HG02885 (cell line): ENCODE measurements at regions not wholly inside any gene's neighbourhood (a gene's known extent, or its start where the extent isn't known, plus 50 kb on each side); places are given as distances from the start of the nearest gene placed in this dataset.

Experiments
- ATAC-seq: cut with Tn5 transposase; IDR thresholded peaks from one replicate; pipeline ENCODE4 v1.9.1; 2021; ENCODE audit warnings: mild to moderate bottlenecking; ENCODE audit not compliant: unreplicated experiment, poor library complexity

- no peak for ATAC-seq
These were observed 248.7 kb upstream of the PIK3C3 start for GRCh38 chr18:41706301-41706700.

DNA sequence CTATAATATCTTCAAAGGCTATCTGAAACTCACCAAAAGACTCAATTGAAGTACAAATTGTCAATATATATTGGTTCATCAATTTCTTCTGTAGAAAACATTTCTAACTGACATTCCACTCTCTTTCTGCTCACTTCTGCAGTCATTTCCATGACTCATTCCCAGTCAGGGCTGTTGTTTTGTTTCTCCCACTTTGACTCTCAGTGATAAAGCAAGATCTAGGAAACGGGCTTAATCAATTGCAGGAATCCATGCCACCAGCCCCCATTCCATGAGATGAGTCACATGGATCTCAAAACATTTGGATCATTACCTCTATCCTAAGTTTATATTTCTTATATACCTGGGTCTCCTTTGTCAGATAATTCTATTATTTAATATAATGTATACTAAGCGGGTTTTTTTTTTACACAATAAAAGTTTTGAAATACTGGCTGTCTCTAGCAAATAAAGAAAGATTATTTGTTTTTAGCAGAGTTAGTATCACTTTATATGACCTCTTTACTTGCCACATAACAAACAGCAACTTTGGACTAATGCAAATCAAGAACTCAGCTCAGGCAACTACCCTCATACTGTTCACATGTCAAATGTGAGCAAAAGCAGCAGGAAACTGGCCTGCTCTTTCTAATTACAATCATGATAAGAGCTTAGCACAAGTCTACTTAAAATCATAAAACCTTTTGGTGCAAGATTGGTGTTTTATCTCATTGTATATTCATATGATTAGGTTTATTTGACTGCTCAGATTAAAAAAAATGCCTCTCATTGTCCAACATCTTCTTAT lies 251.1 kb upstream of the PIK3C3 start:
- no peak for ATAC-seq

- no peak for ATAC-seq
These were observed 254.6 kb upstream of the PIK3C3 start for GRCh38 chr18:41700416-41700815.

- no peak for ATAC-seq
These were observed 259.6 kb upstream of the PIK3C3 start for GRCh38 chr18:41695441-41695840.

DNA sequence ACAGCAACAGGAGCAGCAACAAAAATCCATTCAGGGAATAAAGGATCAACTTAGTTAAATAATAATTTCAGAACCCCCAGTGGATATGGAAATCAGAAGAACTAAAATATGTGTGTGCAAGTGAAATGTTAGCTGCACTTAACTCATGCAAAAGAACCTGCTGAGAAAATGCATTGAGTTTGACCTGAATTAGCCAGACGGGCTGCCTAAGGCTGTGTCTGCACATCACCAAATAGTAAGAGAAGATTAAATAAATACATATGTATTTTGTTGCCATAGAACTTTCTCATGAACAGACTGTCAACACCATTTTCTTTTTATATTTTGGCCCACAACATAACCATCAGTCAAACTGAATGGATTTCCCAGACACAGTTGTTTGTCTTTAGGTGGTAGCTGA lies 262.0 kb upstream of the PIK3C3 start:
- no peak for ATAC-seq

GRCh38 chr18:41690332-41691127 lies 264.5 kb upstream of the PIK3C3 start:
- ATAC-seq = no peak

- no peak for ATAC-seq
These were observed 267.9 kb upstream of the PIK3C3 start for GRCh38 chr18:41687138-41687537.

- no peak for ATAC-seq
These were observed 273.7 kb upstream of the PIK3C3 start for GRCh38 chr18:41681138-41681880.

DNA sequence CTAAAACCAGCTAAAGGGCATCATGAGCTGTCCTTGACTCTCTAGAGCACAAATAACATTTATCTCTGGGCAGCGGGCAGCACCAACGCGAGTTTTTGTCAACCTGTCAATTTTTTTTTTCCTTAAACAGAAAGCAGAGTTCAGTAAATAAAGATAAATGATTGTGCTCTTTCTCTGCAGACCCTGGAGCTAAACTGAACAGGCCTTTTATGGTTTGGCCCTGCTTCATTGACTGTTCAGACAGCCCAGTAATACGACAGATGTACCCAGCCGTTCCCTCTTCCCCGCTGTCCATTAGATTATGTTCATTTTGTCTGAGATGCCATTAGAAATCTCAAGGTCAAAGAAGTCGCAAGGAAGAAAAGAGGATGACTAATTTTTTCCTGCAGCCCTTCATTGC lies 280.5 kb upstream of the PIK3C3 start:
- ATAC-seq = no peak

DNA sequence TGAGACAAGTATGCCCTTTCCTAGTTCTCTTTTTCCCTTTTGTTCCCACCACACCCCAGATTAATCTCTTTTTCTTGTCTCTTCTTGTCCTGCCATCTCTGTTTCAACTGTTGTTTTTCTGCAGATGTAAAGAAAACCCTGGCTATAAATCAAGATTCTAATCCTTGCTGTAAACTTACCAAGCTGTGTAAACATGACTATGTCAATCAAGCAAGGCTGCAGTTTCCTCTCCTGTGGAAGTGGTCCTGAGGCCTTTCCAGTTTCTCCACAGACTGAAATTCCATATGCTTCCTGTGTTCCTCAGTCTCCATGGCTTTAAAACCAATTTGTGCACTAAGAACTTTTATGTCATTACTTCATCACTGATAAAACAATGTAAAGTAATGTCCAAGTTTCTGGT lies 288.8 kb upstream of the PIK3C3 start:
- no peak for ATAC-seq

DNA sequence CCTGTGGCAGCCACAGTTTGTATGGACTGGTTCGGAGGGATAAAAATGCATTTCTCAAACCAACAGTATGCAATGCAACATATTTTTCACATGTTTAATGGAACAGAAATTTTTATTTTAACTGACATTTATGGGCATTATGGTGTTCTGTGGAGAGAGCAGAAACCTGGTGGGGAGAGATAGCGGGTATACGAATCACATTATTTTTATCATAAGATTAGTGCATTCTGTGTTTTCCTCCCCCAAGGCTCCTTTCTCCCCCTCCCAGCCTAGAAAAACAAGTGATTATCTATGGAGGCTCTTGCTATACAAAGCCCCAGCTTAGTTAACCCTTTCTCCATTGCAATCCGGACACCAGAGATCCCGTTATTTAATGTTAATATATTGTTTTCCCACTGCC lies 289.8 kb upstream of the PIK3C3 start:
- no peak for ATAC-seq

DNA sequence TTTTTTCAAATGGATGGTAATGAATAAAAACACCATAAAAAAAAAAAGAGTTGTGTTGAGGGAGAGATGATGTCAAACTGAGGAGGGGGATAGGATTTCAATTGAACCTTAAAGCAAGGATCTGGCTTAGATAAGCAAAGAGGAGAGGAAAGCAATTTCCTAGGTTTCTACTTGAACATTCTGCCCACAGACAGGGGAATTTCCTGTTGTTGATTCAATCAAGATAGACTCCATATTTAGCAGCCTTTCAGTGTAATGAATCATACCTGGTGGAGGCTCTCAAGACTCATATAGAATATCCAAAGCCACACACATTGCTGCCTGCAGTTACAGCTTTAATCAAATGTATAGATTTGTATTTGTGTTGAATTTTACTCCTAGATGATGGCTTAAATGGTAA lies 294.4 kb upstream of the PIK3C3 start:
- ATAC-seq = no peak

- ATAC-seq = no peak
These were observed 295.4 kb upstream of the PIK3C3 start for GRCh38 chr18:41659438-41660130.

GRCh38 chr18:41657189-41657588 lies 297.8 kb upstream of the PIK3C3 start:
- no peak for ATAC-seq

GRCh38 chr18:41655074-41655473 lies 300.0 kb upstream of the PIK3C3 start:
- no peak for ATAC-seq

GRCh38 chr18:41647914-41648313 lies 307.1 kb upstream of the PIK3C3 start:
- no peak for ATAC-seq

GRCh38 chr18:41646915-41647620 lies 308.0 kb upstream of the PIK3C3 start:
- ATAC-seq = no peak

DNA sequence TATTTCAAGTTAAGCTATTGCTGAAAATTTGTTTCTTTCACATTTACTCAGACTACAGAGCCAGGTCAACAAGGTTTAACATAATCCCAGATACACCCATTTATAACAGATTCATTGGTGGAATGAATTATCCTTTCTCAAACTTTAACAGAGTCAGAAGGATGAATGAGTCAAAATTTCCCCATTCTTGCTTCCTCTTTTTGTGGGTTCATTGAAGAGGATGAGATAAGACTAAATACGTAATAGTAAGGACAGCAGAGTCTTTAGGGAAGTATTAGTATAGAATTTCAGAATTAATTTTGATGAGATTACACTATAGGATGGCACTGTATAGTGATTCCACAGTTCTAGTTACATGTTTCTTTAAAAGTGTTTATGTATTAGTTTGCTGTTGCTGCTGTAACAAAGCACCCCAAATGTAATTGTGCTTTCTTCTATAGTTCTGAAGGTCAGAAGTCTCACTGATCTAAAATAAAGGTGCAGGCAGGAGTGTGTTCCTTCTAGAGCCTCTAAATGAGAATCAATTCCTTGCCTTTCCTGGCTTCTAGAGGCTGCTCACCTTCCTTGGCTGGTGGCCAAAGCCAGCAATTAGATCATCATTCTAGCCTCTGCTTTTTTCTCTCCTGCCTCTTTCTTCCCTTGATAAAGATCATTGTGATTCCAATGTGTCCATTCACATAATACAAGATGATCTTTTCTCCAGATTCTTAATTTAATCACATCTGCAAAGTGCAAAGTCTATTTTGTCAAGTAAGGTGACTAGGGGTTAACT lies 309.3 kb upstream of the PIK3C3 start:
- no peak for ATAC-seq

GRCh38 chr18:41644466-41644865 lies 310.6 kb upstream of the PIK3C3 start:
- ATAC-seq = no peak
